NCI-H2227 (cell line): ENCODE measurements at regions not wholly inside any gene's neighbourhood (a gene's known extent, or its start where the extent isn't known, plus 50 kb on each side); places are given as distances from the start of the nearest gene placed in this dataset.
A peak's percentile ranks its signal among the peaks of the same experiment; 100 is the strongest.
"Not testable (repeated sequence)": the region's sequence is repeated elsewhere in the genome, so short reads cannot be mapped to it uniquely, and the experiment has no call there.

Source experiments
- DNase-seq: peaks from one replicate; lab custom pipeline; 2025; ENCODE audit not compliant: unreplicated experiment; lab: John Stamatoyannopoulos, UW

GRCh38 chr2:234375176-234375880 is 121.6 kb downstream of the ARL4C start:
- DNase-seq: no peak

DNA sequence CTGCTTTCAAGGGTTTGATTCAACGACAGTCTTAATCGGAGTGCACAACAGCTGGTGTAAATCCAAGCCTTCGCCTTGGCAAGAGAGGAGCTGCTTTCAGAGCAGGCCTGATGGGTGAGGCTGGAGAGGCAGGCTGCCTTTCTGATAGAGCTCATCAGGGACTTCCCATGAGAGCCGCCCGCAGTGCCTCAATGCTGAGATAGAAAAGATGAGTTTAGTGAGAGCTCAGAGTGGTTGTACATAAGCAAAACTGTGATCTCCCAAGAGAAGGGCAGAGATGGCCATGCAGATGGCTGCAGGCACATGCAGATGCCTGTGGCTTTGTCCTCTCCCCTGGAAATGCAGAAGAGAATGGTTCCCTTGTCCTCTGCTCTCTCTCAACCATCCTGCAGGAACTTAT is 122.1 kb downstream of the ARL4C start:
- DNase-seq: no peak

GRCh38 chr2:234374150-234374508 is 122.8 kb downstream of the ARL4C start:
- no peak for DNase-seq

DNA sequence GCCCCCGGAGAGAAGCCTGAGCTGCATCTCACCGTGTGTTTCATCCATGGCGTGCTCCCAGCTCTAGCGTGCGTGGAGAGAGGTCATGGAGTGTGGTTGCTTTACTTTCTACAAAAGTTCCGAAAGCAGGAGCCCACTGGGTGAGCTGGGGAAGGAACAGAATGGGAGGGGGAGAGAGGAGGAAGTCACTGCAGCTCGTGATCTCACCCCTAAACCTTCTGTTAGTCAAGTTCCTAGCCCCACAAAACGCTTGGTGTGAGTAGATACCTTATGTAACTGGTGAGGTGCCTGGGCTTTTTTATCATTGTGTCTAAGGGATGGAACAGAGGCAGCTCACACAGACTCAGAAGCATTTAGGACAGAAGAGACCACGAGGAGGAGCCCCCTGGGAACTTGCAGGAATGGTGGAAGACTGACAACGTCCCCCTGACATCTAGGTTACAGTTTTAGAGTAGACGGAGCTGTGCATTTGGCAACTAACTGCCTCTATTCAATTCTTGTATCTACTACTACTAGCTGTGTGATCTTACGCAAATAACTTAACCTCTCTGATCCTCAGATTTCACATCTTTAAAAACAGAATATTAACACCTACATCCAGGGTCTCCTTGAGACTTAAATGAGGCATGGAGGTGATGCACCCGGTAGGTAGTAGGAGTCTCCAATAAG is 123.3 kb downstream of the ARL4C start:
- DNase-seq: no peak

DNA sequence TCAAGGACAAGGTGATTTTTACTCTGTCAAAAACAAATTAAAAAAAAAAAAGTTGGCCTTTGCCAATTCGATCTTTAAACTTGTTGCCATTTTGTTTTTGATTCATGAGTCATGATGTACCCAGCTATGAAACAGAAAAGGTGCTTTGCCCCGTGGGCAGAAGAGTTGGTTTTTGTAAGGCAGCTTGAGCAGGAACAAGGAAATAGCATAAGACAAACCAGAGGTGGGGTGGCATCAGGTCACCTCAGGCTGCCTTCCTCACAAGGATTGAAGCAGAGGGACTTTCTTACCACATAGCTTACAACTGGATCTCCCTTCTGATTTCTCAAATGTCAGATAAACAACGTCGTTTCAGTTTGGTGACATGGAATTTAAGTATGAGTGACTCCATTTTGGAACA is 123.8 kb downstream of the ARL4C start:
- no peak for DNase-seq

DNA sequence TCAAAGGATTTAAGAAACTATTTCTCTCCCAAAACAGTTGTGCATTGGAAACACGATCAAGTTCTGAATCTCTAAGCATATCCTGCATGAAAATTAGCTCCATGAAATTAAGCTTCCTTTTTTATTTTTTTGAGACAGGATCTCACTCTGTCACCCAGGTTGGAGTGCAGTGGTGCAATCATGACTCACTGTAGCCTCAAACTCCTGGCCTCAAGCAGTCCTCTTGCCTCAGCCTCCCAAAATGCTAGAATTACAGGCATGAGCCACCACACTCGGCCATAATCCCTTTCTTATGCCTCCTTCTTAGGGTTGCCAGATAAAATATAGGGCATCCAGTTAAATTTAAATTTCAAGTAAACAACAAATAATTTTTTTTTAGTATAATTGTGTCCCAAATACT is 124.4 kb downstream of the ARL4C start:
- no peak for DNase-seq

DNA sequence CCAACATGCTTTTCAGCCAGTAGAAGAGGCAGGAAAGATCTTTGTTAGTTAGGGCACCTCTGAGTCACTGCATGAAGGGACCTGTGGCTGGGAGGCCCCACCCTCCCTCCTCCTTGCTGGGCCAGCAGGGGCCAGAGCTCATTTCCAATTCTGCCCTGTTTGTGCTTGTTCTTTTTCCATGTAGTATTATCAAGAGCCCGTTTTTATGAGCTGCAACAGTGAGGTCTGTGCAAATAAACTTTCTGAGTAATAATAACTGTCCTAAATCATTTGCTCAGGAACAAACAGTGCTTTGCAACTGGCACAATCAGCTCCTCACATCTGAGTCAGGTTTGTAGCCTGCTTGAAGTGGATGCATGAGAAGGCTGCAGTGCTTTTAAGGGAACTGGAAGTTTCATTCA is 128.0 kb downstream of the ARL4C start:
- DNase-seq: no peak

DNA sequence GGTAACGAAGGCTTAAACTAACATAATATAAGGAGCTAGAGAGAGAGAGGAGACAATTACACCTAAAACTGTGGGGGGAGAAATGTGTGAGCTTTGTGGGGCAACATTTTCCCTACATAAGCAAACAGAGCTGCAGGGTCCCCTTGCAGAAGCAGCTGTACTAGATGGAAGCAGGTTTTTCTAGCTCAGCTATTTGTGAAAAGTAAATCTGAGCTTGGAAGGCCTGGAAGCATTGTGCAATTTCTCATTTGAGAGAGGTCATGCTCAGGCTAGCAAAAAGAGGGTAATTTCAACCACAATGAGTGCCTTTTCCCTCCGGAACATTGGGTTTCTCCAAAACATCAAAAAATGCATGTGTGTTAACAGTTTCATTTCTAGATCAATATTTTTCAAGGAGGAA is 130.0 kb downstream of the ARL4C start:
- DNase-seq: peak; percentile 70

DNA sequence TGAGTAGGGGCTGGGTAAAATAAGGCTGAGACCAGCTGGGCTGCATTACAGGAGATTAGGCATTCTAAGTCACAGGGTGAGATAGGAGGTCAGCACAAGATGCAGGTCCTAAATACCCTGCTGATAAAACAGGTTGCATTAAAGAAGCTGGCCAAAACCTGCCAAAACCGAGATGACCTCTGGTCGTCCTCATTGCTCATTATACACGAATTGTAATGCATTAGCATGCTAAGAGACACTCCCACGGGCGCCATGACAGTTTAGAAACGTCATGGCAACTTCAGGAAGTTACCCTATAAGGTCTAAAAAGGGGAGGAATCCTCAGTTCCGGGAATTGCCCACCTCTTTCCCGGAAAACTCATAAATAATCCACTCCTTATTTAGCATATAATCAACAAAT is 132.2 kb downstream of the ARL4C start:
- no peak for DNase-seq

DNA sequence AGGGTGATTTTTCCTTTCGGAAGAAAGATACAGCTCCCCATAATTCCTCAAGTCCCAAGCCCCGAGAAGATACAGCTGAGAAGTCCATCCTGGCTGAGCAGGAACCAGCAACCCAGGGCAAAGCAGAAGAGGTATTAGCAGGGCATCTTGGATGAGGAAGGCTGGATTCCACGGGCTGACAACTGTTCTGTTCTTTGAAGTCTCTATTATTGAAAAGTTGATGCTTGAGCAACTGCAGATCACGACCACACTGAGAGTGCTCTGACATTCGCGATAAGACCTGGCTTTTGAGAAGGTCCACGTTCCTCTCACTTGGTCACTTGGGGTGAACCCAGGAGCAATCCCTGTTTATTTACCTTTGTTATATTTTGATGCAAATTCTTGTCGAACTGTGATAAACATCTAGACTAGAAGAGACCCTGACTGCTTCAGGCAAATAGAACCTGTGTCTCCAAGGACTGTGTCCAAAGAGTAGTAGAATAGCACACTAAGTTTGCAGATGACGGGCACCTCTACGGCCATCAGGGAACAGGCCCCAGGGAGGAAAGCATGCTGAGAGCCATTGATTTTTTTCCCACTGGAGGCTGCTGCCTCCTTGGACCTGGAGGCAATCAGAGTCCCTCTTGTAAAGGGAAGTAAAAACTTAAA is 133.1 kb downstream of the ARL4C start:
- DNase-seq: no peak

GRCh38 chr2:234363011-234363487 is 133.8 kb downstream of the ARL4C start:
- peak; percentile 46 for DNase-seq

GRCh38 chr2:234360313-234360975 is 136.4 kb downstream of the ARL4C start:
- DNase-seq: not testable (repeated sequence)

DNA sequence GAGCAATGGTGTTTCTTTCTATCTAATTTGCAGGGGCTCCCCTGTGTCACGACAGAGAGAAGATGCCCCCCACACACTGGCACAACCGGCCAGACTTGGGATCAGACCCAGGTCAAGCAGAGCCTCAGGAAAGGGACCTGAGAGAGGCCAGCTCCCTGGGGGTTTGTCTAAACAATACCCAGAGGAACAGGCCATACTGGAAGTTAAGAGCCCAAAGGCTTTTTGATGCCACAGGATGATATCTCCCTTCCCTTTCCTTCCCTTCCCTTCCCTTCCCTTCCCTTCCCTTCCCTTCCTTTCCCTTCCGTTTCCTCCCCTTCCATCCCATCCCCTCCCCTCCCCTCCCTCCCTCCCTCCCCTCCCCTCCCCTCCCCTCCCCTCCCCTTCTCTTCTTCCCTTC is 139.2 kb downstream of the ARL4C start:
- no peak for DNase-seq

- no peak for DNase-seq
These were observed 141.0 kb downstream of the ARL4C start for GRCh38 chr2:234355808-234356365.

GRCh38 chr2:234355021-234355720 is 141.7 kb downstream of the ARL4C start:
- no peak for DNase-seq

DNA sequence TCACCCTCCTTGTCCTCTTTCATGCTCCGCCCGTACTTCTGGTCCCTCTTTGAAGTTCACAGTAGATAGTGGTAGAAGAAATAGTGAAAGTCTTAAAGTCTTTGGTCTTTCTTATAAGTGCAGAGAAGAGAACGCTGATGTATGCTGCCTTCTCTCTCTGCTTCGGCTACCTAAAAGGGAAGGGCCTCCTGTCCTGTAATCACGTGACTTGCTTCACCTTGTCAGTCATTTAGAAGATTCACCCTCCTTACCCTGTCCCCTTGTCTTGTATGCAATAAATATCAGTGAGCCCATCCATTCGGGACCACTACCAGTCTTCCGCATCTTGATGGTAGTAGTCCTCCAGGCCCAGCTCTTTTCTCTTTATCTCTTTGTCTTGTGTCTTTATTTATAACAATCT is 144.6 kb downstream of the ARL4C start:
- DNase-seq: no peak

- DNase-seq: not testable (repeated sequence)
These were observed 145.0 kb downstream of the ARL4C start for GRCh38 chr2:234351866-234352265.

- DNase-seq: no peak
These were observed 148.8 kb downstream of the ARL4C start for GRCh38 chr2:234348081-234348480.

GRCh38 chr2:234345921-234346320 is 151.0 kb downstream of the ARL4C start:
- no peak for DNase-seq

DNA sequence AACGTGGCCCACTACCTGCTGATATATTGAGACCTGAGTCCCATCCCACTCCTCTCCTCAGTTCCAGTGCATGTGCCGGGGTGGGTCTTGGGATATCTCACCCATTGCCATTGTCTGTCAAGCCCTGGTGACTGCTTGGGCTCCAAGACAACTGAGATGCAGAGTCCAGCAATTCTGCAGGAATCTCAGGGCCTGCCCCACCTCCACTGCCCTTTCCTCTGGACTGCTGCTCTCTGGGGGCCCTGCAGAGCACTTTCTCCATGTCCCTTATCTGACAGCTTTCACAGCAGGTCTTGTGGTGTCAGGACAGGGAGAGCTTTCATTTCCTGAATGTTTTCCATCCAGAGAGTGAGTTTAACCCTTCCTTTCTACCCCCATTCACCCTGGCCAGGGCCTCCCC is 152.9 kb downstream of the ARL4C start:
- no peak for DNase-seq

- no peak for DNase-seq
These were observed 153.5 kb downstream of the ARL4C start for GRCh38 chr2:234343372-234343771.
